ENCODE measurements at regions not wholly inside any gene's neighbourhood (a gene's known extent, or its start where the extent isn't known, plus 50 kb on each side); places are given as distances from the start of the nearest gene placed in this dataset.

DNA sequence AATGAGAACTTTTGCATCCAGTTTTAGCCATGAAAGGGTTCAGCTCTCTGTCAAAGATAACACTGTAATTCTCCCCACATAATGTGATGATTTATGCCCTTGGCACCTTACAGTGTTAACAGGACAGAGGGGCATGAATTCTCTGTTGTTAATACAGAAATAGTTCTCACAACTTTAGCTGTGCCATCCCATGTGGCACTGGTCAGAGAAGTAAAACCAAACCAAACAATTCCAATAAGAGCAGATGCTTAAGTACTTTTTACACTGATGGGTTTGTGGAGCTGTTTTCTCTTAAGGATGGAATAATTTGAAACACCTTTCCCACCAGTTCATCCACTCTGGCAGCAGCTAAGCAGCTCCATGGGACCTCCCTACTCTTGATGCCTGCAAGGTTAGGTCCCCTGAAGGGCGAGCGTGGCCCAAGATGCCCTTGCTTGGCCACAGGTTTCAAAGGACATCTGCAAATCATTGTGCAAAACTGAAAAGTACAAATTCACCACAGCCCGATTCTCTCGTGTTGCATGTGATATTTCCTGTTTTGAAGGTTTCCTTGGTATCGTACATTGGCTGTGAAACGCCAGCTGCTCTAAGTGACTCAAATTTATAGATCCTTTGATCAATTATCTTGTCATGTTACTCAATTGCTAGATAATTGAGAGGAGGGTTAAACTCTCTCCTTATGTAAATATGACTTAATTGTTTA, 82.5 kb upstream of the CREB5 start:
- H3K4me1 Mint-ChIP-seq = peaks cover 3% of the 10 kb centered on the region; the same call in 2 of the 3 replicates
- no peak overlapping the region for H3K4me3 Mint-ChIP-seq
- H3K9me2 ChIP-seq (ENCODE audit: insufficient read depth) = 0 out of 2 replicates have a peak, but pooled peaks cover 5% of the 10 kb centered on the region
- no peak overlapping the region for H3K27ac Mint-ChIP-seq
- H3K4me3 ChIP-seq = no peak overlapping the region
- H3K36me3 ChIP-seq (ENCODE audit: insufficient read depth) = no peaks in the 10 kb centered on the region
- no peaks in the 10 kb centered on the region for H3K4me1 ChIP-seq (ENCODE audit: insufficient read depth)
- no peaks in the 10 kb centered on the region for H3K79me2 ChIP-seq (replicated peaks; ENCODE audit: insufficient read depth)
- no peak for TF ChIP-seq EZH2phosphoT487 (IDR thresholded peaks at IDR 0.05; ENCODE audit: unreplicated experiment)
- TF ChIP-seq JUNB (IDR thresholded peaks at IDR 0.05; ENCODE audit: unreplicated experiment) = no peak
- TF ChIP-seq, protein P1, sequence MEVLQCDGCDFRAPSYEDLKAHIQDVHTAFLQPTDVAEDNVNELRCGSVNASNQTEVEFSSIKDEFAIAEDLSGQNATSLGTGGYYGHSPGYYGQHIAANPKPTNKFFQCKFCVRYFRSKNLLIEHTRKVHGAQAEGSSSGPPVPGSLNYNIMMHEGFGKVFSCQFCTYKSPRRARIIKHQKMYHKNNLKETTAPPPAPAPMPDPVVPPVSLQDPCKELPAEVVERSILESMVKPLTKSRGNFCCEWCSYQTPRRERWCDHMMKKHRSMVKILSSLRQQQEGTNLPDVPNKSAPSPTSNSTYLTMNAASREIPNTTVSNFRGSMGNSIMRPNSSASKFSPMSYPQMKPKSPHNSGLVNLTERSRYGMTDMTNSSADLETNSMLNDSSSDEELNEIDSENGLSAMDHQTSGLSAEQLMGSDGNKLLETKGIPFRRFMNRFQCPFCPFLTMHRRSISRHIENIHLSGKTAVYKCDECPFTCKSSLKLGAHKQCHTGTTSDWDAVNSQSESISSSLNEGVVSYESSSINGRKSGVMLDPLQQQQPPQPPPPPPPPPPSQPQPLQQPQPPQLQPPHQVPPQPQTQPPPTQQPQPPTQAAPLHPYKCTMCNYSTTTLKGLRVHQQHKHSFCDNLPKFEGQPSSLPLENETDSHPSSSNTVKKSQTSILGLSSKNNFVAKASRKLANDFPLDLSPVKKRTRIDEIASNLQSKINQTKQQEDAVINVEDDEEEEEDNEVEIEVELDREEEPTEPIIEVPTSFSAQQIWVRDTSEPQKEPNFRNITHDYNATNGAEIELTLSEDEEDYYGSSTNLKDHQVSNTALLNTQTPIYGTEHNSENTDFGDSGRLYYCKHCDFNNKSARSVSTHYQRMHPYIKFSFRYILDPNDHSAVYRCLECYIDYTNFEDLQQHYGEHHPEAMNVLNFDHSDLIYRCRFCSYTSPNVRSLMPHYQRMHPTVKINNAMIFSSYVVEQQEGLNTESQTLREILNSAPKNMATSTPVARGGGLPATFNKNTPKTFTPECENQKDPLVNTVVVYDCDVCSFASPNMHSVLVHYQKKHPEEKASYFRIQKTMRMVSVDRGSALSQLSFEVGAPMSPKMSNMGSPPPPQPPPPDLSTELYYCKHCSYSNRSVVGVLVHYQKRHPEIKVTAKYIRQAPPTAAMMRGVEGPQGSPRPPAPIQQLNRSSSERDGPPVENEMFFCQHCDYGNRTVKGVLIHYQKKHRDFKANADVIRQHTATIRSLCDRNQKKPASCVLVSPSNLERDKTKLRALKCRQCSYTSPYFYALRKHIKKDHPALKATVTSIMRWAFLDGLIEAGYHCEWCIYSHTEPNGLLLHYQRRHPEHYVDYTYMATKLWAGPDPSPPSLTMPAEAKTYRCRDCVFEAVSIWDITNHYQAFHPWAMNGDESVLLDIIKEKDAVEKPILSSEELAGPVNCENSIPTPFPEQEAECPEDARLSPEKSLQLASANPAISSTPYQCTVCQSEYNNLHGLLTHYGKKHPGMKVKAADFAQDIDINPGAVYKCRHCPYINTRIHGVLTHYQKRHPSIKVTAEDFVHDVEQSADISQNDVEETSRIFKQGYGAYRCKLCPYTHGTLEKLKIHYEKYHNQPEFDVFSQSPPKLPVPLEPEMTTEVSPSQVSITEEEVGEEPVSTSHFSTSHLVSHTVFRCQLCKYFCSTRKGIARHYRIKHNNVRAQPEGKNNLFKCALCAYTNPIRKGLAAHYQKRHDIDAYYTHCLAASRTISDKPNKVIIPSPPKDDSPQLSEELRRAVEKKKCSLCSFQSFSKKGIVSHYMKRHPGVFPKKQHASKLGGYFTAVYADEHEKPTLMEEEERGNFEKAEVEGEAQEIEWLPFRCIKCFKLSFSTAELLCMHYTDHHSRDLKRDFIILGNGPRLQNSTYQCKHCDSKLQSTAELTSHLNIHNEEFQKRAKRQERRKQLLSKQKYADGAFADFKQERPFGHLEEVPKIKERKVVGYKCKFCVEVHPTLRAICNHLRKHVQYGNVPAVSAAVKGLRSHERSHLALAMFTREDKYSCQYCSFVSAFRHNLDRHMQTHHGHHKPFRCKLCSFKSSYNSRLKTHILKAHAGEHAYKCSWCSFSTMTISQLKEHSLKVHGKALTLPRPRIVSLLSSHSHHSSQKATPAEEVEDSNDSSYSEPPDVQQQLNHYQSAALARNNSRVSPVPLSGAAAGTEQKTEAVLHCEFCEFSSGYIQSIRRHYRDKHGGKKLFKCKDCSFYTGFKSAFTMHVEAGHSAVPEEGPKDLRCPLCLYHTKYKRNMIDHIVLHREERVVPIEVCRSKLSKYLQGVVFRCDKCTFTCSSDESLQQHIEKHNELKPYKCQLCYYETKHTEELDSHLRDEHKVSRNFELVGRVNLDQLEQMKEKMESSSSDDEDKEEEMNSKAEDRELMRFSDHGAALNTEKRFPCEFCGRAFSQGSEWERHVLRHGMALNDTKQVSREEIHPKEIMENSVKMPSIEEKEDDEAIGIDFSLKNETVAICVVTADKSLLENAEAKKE (CRISPR knock-in tag; IDR thresholded peaks at IDR 0.05) = no peak
- no peak for TF ChIP-seq ZNF114 (CRISPR knock-in tag; IDR thresholded peaks at IDR 0.05)
- TF ChIP-seq, protein P2, sequence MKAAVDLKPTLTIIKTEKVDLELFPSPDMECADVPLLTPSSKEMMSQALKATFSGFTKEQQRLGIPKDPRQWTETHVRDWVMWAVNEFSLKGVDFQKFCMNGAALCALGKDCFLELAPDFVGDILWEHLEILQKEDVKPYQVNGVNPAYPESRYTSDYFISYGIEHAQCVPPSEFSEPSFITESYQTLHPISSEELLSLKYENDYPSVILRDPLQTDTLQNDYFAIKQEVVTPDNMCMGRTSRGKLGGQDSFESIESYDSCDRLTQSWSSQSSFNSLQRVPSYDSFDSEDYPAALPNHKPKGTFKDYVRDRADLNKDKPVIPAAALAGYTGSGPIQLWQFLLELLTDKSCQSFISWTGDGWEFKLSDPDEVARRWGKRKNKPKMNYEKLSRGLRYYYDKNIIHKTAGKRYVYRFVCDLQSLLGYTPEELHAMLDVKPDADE (IDR thresholded peaks at IDR 0.05) = no peak
- no peak for TF ChIP-seq POLR2AphosphoS5 (IDR thresholded peaks at IDR 0.05; ENCODE audit: low read depth)
- TF ChIP-seq ZNF331 (CRISPR knock-in tag; IDR thresholded peaks at IDR 0.05; ENCODE audit: low read depth) = no peak
- TF ChIP-seq, protein P3, sequence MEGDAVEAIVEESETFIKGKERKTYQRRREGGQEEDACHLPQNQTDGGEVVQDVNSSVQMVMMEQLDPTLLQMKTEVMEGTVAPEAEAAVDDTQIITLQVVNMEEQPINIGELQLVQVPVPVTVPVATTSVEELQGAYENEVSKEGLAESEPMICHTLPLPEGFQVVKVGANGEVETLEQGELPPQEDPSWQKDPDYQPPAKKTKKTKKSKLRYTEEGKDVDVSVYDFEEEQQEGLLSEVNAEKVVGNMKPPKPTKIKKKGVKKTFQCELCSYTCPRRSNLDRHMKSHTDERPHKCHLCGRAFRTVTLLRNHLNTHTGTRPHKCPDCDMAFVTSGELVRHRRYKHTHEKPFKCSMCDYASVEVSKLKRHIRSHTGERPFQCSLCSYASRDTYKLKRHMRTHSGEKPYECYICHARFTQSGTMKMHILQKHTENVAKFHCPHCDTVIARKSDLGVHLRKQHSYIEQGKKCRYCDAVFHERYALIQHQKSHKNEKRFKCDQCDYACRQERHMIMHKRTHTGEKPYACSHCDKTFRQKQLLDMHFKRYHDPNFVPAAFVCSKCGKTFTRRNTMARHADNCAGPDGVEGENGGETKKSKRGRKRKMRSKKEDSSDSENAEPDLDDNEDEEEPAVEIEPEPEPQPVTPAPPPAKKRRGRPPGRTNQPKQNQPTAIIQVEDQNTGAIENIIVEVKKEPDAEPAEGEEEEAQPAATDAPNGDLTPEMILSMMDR (conservative IDR thresholded peaks at IDR 0.05; ENCODE audit: low read depth in 2 of 2) = no peak
- no peak for TF ChIP-seq STAT1 (IDR thresholded peaks at IDR 0.05; ENCODE audit: unreplicated experiment)
- TF ChIP-seq CREB1 (CRISPR knock-in tag; IDR thresholded peaks at IDR 0.05; ENCODE audit: low read depth) = no peak
- TF ChIP-seq NANOG (IDR thresholded peaks at IDR 0.05; ENCODE audit: borderline replicate concordance) = no peak
- TF ChIP-seq, protein P4, sequence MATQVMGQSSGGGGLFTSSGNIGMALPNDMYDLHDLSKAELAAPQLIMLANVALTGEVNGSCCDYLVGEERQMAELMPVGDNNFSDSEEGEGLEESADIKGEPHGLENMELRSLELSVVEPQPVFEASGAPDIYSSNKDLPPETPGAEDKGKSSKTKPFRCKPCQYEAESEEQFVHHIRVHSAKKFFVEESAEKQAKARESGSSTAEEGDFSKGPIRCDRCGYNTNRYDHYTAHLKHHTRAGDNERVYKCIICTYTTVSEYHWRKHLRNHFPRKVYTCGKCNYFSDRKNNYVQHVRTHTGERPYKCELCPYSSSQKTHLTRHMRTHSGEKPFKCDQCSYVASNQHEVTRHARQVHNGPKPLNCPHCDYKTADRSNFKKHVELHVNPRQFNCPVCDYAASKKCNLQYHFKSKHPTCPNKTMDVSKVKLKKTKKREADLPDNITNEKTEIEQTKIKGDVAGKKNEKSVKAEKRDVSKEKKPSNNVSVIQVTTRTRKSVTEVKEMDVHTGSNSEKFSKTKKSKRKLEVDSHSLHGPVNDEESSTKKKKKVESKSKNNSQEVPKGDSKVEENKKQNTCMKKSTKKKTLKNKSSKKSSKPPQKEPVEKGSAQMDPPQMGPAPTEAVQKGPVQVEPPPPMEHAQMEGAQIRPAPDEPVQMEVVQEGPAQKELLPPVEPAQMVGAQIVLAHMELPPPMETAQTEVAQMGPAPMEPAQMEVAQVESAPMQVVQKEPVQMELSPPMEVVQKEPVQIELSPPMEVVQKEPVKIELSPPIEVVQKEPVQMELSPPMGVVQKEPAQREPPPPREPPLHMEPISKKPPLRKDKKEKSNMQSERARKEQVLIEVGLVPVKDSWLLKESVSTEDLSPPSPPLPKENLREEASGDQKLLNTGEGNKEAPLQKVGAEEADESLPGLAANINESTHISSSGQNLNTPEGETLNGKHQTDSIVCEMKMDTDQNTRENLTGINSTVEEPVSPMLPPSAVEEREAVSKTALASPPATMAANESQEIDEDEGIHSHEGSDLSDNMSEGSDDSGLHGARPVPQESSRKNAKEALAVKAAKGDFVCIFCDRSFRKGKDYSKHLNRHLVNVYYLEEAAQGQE (IDR thresholded peaks at IDR 0.05; ENCODE audit: unreplicated experiment) = no peak
- no peak for TF ChIP-seq EZH2 (IDR thresholded peaks at IDR 0.05; ENCODE audit: low read depth, unreplicated experiment)
- DNase-seq (ENCODE audit: low spot score) (no peak), ATAC-seq (no peak)
- no peaks in the 10 kb centered on the region for H4K20me1 ChIP-seq (replicated peaks; ENCODE audit: insufficient read depth)
- no peak overlapping the region for H3K4me2 ChIP-seq
- H3K36me3 Mint-ChIP-seq (ENCODE audit: low read depth) = no peaks in the 10 kb centered on the region; the same call in 2 of the 3 replicates
- peaks cover 4% of the 10 kb centered on the region; the same call in 1 of the 3 replicates for H3K9me3 Mint-ChIP-seq
- H3K27me3 ChIP-seq (ENCODE audit: insufficient read depth) = no peaks in the 10 kb centered on the region
- no peaks in the 10 kb centered on the region for H3F3A ChIP-seq (replicated peaks; ENCODE audit: low read depth)
- H2AFZ ChIP-seq = peak overlapping the region; percentile 44; the same call in 1 of the 2 replicates
- H3K27me3 Mint-ChIP-seq (ENCODE audit: insufficient read depth, low read depth, poor library complexity) = no peaks in the 10 kb centered on the region
- no peak overlapping the region for H3K27ac ChIP-seq (ENCODE audit: low read depth)

Measured in GM23338 (cell line).